GM19023 (cell line): ENCODE measurements at regions not wholly inside any gene's neighbourhood (a gene's known extent, or its start where the extent isn't known, plus 50 kb on each side); places are given as distances from the start of the nearest gene placed in this dataset.
"Not testable (repeated sequence)": the region's sequence is repeated elsewhere in the genome, so short reads cannot be mapped to it uniquely, and the experiment has no call there.

Experiments used
- ATAC-seq: cut with Tn5 transposase; IDR thresholded peaks from one replicate; pipeline ENCODE4 v1.9.1; 2021; ENCODE audit warnings: mild to moderate bottlenecking, moderate library complexity; ENCODE audit not compliant: unreplicated experiment

DNA sequence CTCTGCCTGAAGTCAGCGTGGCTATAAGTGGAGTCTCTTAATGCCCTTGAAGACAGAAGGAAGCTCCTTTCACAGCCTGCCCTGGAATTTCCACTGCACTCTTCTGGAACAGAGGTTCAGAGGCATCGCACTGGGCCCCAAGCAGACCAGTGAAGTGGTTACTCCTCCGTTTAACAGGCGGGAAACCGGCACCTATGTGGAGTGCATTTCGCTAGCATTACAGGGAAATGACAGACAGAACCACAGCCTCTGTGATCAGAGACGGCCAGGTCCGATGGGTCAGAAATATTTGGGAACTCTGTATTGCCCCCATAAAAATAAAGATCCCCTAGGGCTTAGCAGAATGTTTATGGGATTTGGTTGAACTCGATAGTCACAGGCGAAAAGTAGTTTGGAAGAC is 406.9 kb upstream of the PRKCQ start:
- no peak for ATAC-seq

DNA sequence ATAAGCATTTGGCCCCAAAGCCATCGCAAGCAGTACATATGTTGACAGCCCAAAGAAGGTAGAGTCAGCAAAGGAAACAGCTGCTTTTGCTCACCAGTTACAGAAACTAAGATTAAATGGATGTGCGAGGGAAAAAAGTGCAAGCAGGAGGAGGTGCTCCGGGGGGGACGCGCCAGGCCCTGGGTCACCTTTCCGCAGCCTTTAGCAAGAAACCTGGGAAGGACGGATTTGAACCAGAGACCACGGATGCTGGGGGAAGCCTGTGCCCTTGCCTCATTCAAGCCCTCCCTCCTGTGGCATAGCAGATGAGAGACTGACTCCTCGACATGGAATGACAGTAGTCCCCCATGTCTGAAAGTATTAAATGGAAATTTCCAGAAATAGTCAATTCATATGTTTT is 405.6 kb upstream of the PRKCQ start:
- ATAC-seq = no peak

DNA sequence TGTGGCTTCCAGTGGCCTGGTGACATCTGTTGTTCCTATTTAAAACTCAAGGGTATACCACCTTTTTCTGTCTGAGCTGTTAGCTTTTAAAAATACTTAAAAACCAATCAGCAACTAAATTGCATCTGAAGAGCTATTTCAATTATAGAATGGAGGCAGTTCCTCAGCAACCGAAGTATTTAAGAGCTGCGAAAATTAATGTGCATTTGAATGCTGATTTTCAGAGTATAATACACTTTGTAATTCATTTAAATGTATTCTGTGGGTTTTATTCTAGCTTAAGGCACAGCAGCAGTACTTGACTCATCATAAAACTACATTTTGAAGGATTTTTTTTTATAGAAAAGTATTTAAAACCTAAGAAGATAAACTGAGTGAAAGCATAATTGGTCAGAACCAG is 404.9 kb upstream of the PRKCQ start:
- ATAC-seq = no peak

DNA sequence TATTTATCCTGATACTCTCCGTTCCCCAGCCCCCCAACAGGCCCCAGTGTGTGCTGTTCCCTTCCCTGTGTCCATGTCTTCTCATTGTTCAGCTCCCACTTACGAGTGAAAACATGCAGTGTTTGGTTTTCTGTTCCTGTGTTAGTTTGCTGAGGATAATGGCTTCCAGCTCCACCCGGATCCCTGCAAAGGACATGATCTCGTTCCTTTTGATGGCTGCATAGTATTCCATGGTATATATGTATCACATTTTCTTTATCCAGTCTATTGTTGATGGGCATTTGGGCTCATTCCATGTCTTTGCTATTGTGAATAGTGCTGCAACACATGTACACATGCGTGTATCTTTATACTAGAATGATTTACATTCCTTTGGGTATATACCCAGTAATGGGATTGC is 403.9 kb upstream of the PRKCQ start:
- not testable (repeated sequence) for ATAC-seq

DNA sequence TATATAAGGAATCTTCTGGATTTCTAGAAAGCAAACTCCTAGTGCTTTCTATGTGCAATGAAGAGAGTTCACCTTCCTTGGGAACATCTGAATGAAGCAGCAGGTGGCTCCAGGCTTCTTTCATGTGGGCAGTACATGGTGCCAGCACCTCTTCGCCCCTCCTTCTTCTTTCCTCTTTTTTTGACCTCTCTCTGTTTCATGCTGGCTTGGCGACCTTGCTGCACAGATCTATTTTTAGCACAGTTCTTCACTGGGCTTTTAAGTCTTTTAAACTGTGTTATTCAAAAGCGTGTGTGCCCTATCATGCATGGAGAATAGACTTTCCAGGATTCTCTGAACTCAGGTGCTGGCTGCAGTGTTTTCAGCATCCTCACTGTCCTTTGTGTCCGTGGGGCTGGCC is 400.3 kb upstream of the PRKCQ start:
- ATAC-seq = no peak

DNA sequence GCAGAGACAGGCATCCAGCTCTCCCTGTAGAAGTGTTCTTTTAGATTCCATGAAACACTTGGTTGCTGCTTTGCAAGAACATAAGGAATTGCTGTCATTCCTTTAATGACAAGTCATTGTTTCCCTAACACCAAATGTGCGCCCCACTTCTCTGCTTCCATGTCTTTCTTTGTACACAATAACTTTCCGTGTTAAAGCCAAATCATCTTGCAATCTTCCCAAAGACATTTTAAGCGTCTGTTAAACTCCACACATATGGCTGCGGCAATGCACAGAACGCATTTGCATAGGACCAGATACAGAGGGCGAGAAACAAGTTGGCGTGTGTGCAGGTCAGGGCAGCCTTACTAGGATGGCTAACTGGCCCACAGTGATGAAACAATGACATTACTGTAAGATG is 399.3 kb upstream of the PRKCQ start:
- no peak for ATAC-seq

DNA sequence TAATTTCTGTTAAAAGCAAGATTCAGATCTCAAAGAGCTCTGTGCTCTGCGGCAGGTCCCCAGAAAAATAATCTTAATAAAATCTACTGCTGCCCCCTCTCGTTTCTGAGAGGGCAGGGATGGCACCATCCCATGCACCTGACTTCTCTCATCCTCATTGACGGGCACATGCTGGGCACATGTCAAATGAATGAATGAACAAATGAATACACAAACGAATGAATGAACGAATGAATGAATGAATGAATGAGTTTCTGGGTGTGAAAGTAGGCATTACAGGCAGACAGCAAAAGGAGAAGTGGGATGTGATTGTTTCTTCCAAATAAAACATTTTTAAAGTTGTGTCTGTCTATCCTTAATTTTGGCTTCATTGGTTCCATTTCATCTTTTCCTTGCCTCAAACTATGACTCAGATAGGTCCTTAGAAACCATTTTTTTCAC is 398.1 kb upstream of the PRKCQ start:
- no peak for ATAC-seq

DNA sequence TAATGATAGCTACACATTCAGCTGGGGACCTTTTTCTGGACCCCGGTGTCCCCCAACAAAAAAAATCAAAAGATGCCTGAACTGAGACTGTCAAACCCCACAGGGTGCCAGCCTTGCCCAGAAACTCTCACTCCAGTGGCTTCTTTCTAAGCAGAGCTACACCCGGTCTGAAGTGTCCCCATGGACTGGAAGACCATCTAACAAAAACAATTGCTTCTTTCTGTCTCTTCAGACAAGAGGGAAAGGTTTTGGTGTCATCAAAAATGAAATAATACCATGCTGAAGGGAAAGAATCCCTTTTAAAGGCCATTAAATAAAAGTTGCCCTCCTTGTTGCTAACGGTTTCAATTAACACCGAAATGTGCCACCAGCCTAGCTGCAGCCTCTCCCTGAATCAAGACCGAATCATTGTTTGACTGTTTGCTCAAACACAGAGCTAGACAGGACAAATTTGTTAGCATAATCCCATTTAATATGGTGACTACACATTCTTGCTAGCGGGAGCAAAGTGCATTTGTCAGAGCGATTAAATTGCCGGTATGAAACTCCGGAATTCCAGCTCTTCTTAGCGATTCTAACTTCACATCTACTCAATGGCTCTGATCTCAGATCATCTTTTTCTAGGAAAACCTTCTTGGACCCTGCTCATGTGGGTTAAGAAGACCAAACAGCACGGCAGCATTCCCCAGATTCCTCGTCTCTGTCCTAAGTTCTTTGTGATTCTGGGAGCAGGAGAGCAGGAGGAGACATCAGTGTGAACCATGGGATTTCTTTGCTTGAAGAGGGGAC is 397.5 kb upstream of the PRKCQ start:
- ATAC-seq = no peak

DNA sequence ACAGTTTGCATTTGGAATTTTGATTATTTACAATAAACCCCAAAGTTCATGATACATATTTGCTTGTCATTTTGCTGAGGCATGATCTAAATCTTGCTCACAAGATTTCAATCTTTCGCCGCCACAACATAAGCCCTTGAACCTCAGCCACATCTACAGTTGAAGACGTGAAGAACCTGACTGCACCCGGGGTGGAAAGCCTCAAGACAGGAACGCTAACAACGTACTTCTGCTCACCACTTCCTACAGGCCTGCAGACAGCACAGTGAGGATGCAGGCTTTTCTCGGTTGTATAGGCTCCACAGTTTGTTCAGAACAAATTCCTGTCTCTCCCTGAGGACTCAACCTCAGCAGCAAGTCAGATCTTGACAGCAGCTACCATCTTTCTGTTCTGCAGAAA is 393.8 kb upstream of the PRKCQ start:
- ATAC-seq = no peak

DNA sequence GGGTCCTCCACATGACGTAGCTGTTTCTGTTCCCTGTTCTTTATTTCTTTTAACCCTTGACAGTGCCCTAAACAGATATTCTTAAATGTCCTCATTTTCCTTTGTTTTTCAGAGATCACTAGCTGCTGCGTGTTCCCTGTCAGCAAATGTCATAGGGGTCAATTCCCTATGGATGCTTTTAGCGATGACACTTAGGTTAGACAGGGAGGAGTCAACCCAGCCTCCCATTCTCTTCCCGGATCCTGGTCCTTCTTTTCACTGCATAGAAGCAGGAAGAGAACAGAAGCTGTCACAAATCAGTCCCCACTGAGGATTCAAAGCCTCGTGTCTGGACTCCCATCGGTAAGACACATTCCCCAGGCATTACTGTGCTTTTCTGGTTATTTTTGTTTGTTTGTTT is 392.1 kb upstream of the PRKCQ start:
- ATAC-seq = no peak

DNA sequence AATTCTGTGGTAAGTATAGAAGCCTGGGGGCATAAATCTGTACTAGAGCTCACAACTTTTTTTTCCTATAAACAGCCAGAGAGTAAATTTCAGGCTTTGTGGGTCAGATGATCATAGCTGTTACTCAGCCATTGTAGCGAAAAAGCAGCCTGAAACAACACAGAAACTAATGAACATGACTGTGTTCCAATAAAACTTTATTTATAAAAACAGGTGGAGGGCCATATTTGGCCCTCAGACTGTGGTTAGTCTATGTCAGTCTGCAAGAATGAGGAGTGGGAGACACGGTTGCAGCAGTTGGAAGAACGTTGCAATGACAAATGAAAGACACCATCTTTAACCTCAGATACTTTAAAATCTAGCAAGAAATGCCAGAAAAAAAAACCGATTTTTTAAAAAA is 389.6 kb upstream of the PRKCQ start:
- no peak for ATAC-seq

DNA sequence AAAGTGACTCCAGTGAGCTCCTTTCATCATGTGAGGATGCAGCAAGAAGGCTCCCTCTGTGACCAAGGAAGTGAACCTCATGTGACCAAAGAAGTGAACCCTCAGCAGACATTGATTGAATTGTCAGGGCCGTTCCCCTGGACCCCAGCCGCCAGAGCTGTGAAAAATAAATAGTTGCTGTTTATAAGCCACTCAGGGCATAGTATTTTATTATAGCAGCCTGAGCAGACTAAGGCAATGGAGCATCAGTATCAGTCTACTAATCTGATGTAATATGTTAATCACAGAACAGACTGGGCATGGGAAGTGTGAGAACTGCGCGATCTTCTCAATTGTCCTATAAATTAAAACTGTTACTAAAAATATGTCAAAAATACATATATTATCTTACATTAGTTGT is 384.5 kb upstream of the PRKCQ start:
- ATAC-seq = no peak

DNA sequence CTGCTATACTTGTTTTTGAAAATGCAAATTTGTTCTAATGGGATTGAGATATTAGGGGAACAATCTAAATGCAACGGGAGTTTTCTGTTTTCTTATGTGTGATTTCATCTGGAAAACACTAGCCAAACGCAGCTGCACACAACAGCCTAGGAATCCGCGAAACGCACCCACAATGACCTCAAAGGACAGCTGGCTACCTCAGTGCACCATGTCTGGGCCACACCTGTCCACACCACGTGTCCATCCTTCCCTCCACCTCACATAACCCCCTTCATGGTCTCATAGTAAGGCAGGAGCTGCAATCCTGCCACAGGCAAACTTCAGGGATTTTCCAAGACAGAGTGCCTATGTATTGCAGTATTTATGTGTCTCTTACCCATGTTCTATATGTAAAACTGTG is 382.5 kb upstream of the PRKCQ start:
- ATAC-seq = no peak

DNA sequence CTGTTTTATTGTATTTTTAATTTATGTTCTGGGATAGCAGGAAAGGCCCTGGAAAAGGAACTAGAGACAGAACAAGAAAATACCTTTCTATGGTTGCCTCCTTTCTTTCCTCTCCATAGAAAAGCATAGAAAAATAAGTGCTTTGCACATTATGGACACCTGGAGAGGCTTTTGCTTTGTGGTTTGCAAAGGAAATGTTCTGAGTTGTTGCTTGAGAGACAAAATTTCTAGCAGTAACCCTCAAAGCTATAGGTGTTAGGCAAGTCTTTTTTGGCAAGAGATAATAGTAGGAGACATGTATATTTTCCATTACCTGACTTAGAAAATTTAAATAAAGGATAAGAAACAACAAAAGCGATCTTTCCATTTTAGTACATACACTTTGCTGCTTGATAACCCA is 378.6 kb upstream of the PRKCQ start:
- no peak for ATAC-seq

DNA sequence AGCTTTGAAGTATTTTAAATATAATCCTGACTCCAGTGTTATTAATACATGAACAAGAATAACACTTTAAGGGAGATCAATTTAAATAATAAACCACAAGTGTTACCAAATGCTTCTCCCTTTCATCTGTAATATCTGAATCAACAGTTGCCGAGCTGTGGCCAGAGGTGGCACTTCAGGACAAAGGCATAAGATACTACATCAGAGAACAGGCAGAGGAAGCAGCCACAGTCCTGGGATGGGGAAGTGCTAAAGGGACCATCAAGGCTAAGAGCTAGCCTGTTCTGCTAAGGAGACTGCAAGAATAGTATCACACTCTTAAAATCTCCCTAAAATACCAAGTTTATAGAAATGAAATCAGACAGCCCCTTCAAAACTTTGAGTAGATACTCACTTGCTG is 378.2 kb upstream of the PRKCQ start:
- ATAC-seq = no peak

DNA sequence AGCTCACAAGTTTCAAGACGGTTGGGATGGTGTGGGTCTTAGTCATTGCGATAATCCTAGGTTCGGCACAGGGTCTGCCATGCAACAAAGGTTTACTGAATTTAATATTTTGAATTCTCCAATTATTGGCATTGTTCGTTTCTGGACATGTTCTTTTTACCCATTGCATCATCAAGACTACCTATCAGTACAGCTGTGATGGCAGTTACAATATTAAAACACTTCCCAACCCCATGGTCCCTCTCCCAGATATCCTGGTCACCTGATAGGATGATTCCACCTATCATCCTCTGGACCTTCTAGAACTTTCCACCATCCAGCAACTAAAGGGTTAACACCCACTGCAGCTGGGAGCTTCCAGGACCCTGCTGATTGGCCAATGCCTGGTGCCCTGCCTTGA is 377.8 kb upstream of the PRKCQ start:
- ATAC-seq = no peak

DNA sequence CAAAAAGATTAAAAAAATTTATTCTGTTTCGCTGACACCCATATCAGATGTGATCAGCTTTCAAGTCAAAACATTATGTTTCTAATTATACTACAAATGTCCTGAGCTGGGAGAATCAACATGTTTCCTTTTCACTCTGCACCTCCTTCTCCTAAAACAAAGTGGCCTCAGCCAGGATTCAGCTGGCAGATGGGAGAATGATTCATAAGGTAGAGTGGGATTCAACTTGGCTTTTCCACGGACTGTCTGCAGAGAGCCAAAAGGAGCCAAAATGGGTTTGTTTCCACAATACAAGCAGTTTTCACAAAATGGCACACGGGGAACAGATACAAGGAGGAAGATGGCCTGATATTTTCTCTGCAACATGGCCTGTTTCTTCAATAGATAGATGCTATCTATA is 376.5 kb upstream of the PRKCQ start:
- no peak for ATAC-seq

DNA sequence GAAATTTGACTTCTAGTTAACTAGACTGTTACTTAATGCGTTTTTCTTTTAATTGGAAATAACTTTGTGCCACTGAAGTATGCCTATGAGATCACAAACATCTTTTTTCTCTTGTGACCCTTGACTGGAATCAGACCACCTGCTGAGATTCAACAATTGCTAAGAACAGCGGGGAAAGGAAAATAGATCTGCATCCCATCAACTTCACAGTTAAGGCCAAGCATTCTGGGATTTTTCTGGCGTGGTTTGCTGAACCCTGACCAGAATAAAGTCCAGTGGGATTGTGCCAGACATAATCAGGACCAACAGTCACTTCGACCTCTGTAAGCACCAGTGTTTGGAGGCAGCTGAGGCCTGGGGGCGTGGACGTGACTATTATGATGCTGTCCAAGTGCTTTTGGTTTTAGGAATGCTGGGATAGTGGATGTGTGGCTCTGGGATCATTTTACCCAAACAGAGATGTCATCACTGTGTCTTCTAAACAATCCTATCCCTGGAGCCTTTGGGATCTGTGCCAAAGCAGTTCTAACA is 373.3 kb upstream of the PRKCQ start:
- no peak for ATAC-seq

DNA sequence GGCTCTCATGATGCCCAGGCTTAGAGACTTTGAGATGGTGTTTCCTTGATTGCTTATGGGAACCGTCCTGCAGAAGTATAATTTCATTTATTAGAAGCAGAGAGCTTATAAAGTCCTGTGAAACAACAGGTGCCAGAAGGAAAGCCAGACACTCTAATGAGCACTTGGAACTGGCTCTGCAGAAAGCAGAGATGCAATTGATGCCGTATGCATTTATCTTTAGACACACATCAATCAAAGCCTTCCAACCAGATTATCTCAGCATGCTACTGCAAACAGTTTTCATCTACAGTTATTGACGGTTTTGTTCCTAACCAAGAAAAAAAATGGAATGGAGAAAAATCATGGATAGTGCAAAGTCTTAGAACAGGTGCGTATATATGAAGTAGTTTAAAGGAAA is 371.7 kb upstream of the PRKCQ start:
- no peak for ATAC-seq

DNA sequence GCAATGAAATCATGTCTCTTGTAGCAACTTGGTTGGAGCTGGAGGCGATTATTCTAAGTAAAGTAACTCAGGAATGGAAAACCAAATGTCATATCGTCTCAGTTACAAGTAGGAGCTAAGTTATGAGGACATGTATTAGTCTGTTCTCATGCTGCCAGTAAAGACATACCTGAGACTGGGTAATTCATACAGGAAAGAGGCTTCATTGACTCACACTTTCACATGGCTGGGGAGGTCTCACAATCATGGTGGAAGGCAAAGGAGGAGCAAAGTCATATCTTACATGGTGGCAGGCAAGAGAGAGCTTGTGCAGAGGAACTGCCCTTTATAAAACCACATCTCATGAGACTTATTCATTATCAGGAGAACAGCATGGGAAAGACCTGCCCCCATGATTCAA is 370.1 kb upstream of the PRKCQ start:
- ATAC-seq = no peak

DNA sequence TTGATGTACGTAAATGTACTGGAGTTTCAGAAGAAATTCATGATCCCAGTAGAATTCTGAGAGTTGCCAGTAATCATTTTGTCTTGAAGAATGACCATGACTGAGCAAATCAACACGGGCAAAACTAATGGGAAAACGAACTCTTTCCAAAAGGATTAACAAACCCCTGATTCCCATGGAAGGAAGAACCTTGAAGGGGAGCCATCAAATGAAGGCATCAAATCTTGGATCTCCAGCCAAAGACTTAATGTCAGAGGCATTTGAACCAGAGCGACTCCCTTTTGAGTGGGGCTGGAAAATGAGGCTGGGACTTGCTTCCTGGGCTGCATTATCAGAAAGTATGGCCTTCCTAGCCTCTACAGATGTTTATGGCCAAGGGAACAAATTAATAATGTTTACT is 364.4 kb upstream of the PRKCQ start:
- ATAC-seq = no peak

DNA sequence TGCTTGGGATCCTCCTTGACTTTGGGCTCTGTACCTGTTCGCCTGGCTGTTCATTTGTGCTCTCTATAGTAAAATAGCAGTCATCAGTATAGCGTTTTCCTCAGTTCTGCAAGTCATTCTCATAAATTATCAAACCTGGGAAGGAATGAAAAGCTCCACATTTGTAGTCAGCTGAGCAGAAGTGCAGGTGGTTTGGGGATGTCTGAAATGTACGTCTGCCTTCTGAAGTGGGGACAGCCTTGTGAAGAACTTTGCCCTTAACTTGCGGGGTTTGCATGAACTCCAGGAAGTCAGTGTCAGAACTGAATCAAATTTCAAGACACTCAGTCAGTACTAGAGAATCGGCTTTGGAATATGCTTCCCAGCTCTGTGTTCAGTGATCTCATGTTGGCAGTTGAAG is 358.3 kb upstream of the PRKCQ start:
- no peak for ATAC-seq

DNA sequence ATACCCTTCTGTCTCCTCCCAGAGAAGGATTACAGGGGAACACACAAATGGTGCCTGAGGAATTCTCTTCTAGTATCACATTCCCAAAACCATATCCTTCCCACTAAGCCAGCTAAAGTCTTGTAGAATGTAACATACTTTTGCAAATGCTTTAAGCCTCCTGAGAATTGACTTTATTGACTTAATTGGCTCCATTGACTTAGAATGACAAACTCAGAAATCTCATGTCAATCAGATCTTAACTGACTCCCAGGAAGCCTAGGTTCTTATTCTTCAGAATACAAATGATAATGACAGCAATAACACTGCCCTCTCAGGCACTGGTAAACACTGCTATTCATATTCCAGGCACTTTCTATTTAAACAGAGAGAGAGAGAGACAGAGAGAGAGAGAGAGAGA is 356.9 kb upstream of the PRKCQ start:
- ATAC-seq = no peak
